ENCODE measurements at regions not wholly inside any gene's neighbourhood (a gene's known extent, or its start where the extent isn't known, plus 50 kb on each side); places are given as distances from the start of the nearest gene placed in this dataset.

DNA sequence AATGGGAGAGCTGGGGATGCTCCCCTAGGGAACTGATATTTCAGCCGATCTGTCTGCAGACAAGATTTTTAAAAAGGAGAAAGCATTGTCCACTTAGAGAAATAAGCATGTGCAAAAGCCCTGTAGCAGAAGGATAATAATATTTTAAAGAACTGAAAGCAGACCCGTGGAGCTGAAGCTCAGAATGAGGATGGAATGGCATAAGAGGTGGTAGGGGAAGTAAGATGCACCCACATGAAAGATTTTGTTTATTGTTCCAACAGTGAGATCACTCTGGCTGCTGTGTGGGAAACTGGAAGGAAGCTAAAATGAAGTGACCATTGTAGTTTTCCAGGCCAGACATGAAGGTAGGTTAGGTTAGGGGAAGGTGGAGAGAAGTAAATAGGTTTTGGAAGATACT, 266.4 kb upstream of the PRDM1 start:
- Histone ChIP-seq H3K9me3 (ENCODE audit: insufficient read depth, low read depth, low read length) (no peaks in the 10 kb centered on the region), H2AFZ (ENCODE audit: low read depth, low read length) (no peak overlapping the region), H4K20me1 (ENCODE audit: insufficient read depth, low read length) (no peaks in the 10 kb centered on the region), H3K4me3 (ENCODE audit: insufficient read depth, low read depth, low read length) (no peak overlapping the region), H3K9ac (ENCODE audit: low read length) (no peak overlapping the region), H3K36me3 (ENCODE audit: insufficient read depth, low read length) (no peaks in the 10 kb centered on the region), H3K27ac (ENCODE audit: low read depth, low read length) (no peak overlapping the region), H3K4me1 (ENCODE audit: insufficient read depth, low read length) (peaks cover 3% of the 10 kb centered on the region), H3K79me2 (ENCODE audit: insufficient read depth, low read length) (no peaks in the 10 kb centered on the region), H3K4me2 (ENCODE audit: low read length) (no peak overlapping the region), H3K27me3 (ENCODE audit: insufficient read depth, low read length) (no peaks in the 10 kb centered on the region)
- FAIRE-seq (no peak), DNase-seq (ENCODE audit: low read depth) (no peak)
- no peaks in the 10 kb centered on the region for H3K9me3 Mint-ChIP-seq (ENCODE audit: unreplicated experiment)
- TF ChIP-seq EZH2 (IDR thresholded peaks at IDR 0.05; ENCODE audit: insufficient read depth, low read length) = no peak
- TF ChIP-seq, protein P1, sequence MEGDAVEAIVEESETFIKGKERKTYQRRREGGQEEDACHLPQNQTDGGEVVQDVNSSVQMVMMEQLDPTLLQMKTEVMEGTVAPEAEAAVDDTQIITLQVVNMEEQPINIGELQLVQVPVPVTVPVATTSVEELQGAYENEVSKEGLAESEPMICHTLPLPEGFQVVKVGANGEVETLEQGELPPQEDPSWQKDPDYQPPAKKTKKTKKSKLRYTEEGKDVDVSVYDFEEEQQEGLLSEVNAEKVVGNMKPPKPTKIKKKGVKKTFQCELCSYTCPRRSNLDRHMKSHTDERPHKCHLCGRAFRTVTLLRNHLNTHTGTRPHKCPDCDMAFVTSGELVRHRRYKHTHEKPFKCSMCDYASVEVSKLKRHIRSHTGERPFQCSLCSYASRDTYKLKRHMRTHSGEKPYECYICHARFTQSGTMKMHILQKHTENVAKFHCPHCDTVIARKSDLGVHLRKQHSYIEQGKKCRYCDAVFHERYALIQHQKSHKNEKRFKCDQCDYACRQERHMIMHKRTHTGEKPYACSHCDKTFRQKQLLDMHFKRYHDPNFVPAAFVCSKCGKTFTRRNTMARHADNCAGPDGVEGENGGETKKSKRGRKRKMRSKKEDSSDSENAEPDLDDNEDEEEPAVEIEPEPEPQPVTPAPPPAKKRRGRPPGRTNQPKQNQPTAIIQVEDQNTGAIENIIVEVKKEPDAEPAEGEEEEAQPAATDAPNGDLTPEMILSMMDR (IDR thresholded peaks at IDR 0.05; ENCODE audit: insufficient read depth, low read depth, low read length) = no peak
- no peaks in the 10 kb centered on the region for H3K36me3 Mint-ChIP-seq (ENCODE audit: low read depth, unreplicated experiment)
- no peak overlapping the region for H3K4me3 Mint-ChIP-seq (ENCODE audit: unreplicated experiment)
- no peak overlapping the region for H3K27ac Mint-ChIP-seq (ENCODE audit: unreplicated experiment)
- H3K4me1 Mint-ChIP-seq (ENCODE audit: low read depth, unreplicated experiment) = peaks cover 8% of the 10 kb centered on the region
- H3K27me3 Mint-ChIP-seq (ENCODE audit: low read depth, unreplicated experiment) = peaks cover 3% of the 10 kb centered on the region

DNA sequence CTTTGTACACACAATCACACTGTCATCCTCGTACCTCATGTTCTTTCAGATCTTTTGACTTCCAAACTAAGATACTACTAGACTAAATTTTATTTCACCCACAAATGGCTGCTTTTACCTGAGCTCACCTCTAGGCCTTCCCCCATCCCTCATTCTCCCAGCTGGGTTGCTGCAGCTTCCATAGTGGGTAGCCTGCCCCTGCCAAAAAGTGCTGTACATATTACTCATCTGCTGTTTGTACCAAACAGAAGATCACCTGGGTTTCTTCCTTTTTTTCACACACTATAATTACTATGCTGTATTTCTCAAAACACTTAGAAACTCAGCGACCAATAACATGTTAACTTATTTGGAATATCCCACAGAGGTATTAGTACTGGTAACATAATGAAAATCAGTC, 267.6 kb upstream of the PRDM1 start:
- no peak for DNase-seq (ENCODE audit: low read depth)
- Histone ChIP-seq H3K36me3 (ENCODE audit: insufficient read depth, low read length) (no peaks in the 10 kb centered on the region), H3K4me3 (ENCODE audit: insufficient read depth, low read depth, low read length) (no peak overlapping the region), H4K20me1 (ENCODE audit: insufficient read depth, low read length) (no peaks in the 10 kb centered on the region), H3K27ac (ENCODE audit: low read depth, low read length) (no peak overlapping the region), H3K9ac (ENCODE audit: low read length) (no peak overlapping the region), H3K9me3 (ENCODE audit: insufficient read depth, low read depth, low read length) (no peaks in the 10 kb centered on the region), H3K4me1 (ENCODE audit: insufficient read depth, low read length) (no peaks in the 10 kb centered on the region), H3K79me2 (ENCODE audit: insufficient read depth, low read length) (no peaks in the 10 kb centered on the region), H3K4me2 (ENCODE audit: low read length) (no peak overlapping the region), H2AFZ (ENCODE audit: low read depth, low read length) (no peak overlapping the region), H3K27me3 (ENCODE audit: insufficient read depth, low read length) (no peaks in the 10 kb centered on the region)
- Mint-ChIP-seq H3K36me3 (ENCODE audit: low read depth, unreplicated experiment) (no peaks in the 10 kb centered on the region), H3K27me3 (ENCODE audit: low read depth, unreplicated experiment) (peaks cover 3% of the 10 kb centered on the region), H3K4me3 (ENCODE audit: unreplicated experiment) (no peak overlapping the region), H3K9me3 (ENCODE audit: unreplicated experiment) (no peaks in the 10 kb centered on the region), H3K27ac (ENCODE audit: unreplicated experiment) (no peak overlapping the region), H3K4me1 (ENCODE audit: low read depth, unreplicated experiment) (peaks cover 5% of the 10 kb centered on the region)
- TF ChIP-seq EZH2 (IDR thresholded peaks at IDR 0.05; ENCODE audit: insufficient read depth, low read length) = no peak
- TF ChIP-seq, protein P1 (IDR thresholded peaks at IDR 0.05; ENCODE audit: insufficient read depth, low read depth, low read length) = no peak
- FAIRE-seq = no peak

DNA sequence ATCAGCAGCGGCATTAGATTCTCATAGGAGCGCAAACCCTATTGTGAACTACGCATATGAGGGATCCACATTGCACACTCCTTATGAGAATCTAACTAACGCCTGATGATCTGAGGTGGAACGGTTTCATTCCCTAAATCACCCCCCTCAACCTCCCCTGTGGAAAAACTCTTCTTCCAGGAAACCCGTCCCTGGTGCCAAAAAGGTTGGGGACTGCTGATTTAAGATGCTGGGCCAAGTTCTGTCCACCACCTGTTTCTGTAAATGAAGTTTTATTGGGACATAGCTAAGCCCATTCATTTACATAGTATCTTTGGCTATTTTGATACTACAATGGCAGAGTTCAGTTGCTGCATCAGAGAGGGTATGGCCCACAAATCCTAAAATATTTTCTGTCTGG, 268.2 kb upstream of the PRDM1 start:
- no peak for FAIRE-seq
- H3K36me3 ChIP-seq (ENCODE audit: insufficient read depth, low read length) = no peaks in the 10 kb centered on the region
- H3K9ac ChIP-seq (ENCODE audit: low read length) = no peak overlapping the region
- no peak overlapping the region for H3K4me3 ChIP-seq (ENCODE audit: insufficient read depth, low read depth, low read length)
- Mint-ChIP-seq H3K27me3 (ENCODE audit: low read depth, unreplicated experiment) (peaks cover 3% of the 10 kb centered on the region), H3K4me1 (ENCODE audit: low read depth, unreplicated experiment) (peaks cover 5% of the 10 kb centered on the region), H3K4me3 (ENCODE audit: unreplicated experiment) (no peak overlapping the region), H3K9me3 (ENCODE audit: unreplicated experiment) (no peaks in the 10 kb centered on the region), H3K36me3 (ENCODE audit: low read depth, unreplicated experiment) (no peaks in the 10 kb centered on the region), H3K27ac (ENCODE audit: unreplicated experiment) (no peak overlapping the region)
- no peaks in the 10 kb centered on the region for H4K20me1 ChIP-seq (ENCODE audit: insufficient read depth, low read length)
- no peak overlapping the region for H3K4me2 ChIP-seq (ENCODE audit: low read length)
- DNase-seq (ENCODE audit: low read depth) = no peak
- no peaks in the 10 kb centered on the region for H3K4me1 ChIP-seq (ENCODE audit: insufficient read depth, low read length)
- H2AFZ ChIP-seq (ENCODE audit: low read depth, low read length) = no peak overlapping the region
- no peaks in the 10 kb centered on the region for H3K79me2 ChIP-seq (ENCODE audit: insufficient read depth, low read length)
- TF ChIP-seq, protein P1 (IDR thresholded peaks at IDR 0.05; ENCODE audit: insufficient read depth, low read depth, low read length) = no peak
- no peak for TF ChIP-seq EZH2 (IDR thresholded peaks at IDR 0.05; ENCODE audit: insufficient read depth, low read length)
- no peaks in the 10 kb centered on the region for H3K27me3 ChIP-seq (ENCODE audit: insufficient read depth, low read length)
- no peaks in the 10 kb centered on the region for H3K9me3 ChIP-seq (ENCODE audit: insufficient read depth, low read depth, low read length)
- H3K27ac ChIP-seq (ENCODE audit: low read depth, low read length) = no peak overlapping the region
